ENCODE measurements at regions not wholly inside any gene's neighbourhood (a gene's known extent, or its start where the extent isn't known, plus 50 kb on each side); places are given as distances from the start of the nearest gene placed in this dataset.

GRCh38 chr16:85534536-85535351, 78.4 kb upstream of the GSE1 start:
- DNase-seq (ENCODE audit: low spot score): no peak
- Mint-ChIP-seq H3K27ac (ENCODE audit: unreplicated experiment) (no peak overlapping the region), H3K4me3 (ENCODE audit: unreplicated experiment) (no peak overlapping the region), H3K36me3 (ENCODE audit: low read depth) (no peaks in the 10 kb centered on the region), H3K27me3 (ENCODE audit: low read depth) (peaks cover 2% of the 10 kb centered on the region), H3K9me3 (ENCODE audit: low read depth) (peaks cover 3% of the 10 kb centered on the region), H3K4me1 (ENCODE audit: low read depth) (peaks cover 6% of the 10 kb centered on the region)
- no peak for TF ChIP-seq CTCF (IDR thresholded peaks at IDR 0.05)

- no peaks in the 10 kb centered on the region for H3K36me3 Mint-ChIP-seq (ENCODE audit: low read depth)
- H3K4me1 Mint-ChIP-seq (ENCODE audit: low read depth): peaks cover 6% of the 10 kb centered on the region
- H3K27ac Mint-ChIP-seq (ENCODE audit: unreplicated experiment): no peak overlapping the region
- peaks cover 6% of the 10 kb centered on the region for H3K9me3 Mint-ChIP-seq (ENCODE audit: low read depth)
- H3K27me3 Mint-ChIP-seq (ENCODE audit: low read depth): no peaks in the 10 kb centered on the region
- no peak for TF ChIP-seq CTCF (IDR thresholded peaks at IDR 0.05)
- H3K4me3 Mint-ChIP-seq (ENCODE audit: unreplicated experiment): no peak overlapping the region
- DNase-seq (ENCODE audit: low spot score): no peak
These were observed 77.6 kb upstream of the GSE1 start for GRCh38 chr16:85535352-85536072.

GRCh38 chr16:85536073-85536410, 77.1 kb upstream of the GSE1 start:
- H3K9me3 Mint-ChIP-seq (ENCODE audit: low read depth): peaks cover 6% of the 10 kb centered on the region
- no peaks in the 10 kb centered on the region for H3K27me3 Mint-ChIP-seq (ENCODE audit: low read depth)
- no peak for DNase-seq (ENCODE audit: low spot score)
- no peak overlapping the region for H3K27ac Mint-ChIP-seq (ENCODE audit: unreplicated experiment)
- no peaks in the 10 kb centered on the region for H3K36me3 Mint-ChIP-seq (ENCODE audit: low read depth)
- H3K4me1 Mint-ChIP-seq (ENCODE audit: low read depth): peaks cover 6% of the 10 kb centered on the region
- no peak overlapping the region for H3K4me3 Mint-ChIP-seq (ENCODE audit: unreplicated experiment)
- TF ChIP-seq CTCF (IDR thresholded peaks at IDR 0.05): no peak

GRCh38 chr16:85536411-85537330, 76.5 kb upstream of the GSE1 start:
- H3K4me1 Mint-ChIP-seq (ENCODE audit: low read depth): peaks cover 6% of the 10 kb centered on the region
- no peaks in the 10 kb centered on the region for H3K36me3 Mint-ChIP-seq (ENCODE audit: low read depth)
- no peaks in the 10 kb centered on the region for H3K27me3 Mint-ChIP-seq (ENCODE audit: low read depth)
- H3K9me3 Mint-ChIP-seq (ENCODE audit: low read depth): peaks cover 6% of the 10 kb centered on the region
- no peak for TF ChIP-seq CTCF (IDR thresholded peaks at IDR 0.05)
- H3K27ac Mint-ChIP-seq (ENCODE audit: unreplicated experiment): no peak overlapping the region
- H3K4me3 Mint-ChIP-seq (ENCODE audit: unreplicated experiment): no peak overlapping the region
- DNase-seq (ENCODE audit: low spot score): no peak

GRCh38 chr16:85537331-85537788, 75.8 kb upstream of the GSE1 start:
- H3K4me3 Mint-ChIP-seq (ENCODE audit: unreplicated experiment): no peak overlapping the region
- DNase-seq (ENCODE audit: low spot score): no peak
- peaks cover 6% of the 10 kb centered on the region for H3K9me3 Mint-ChIP-seq (ENCODE audit: low read depth)
- no peaks in the 10 kb centered on the region for H3K36me3 Mint-ChIP-seq (ENCODE audit: low read depth)
- H3K27ac Mint-ChIP-seq (ENCODE audit: unreplicated experiment): no peak overlapping the region
- no peaks in the 10 kb centered on the region for H3K27me3 Mint-ChIP-seq (ENCODE audit: low read depth)
- TF ChIP-seq CTCF (IDR thresholded peaks at IDR 0.05): no peak
- peaks cover 6% of the 10 kb centered on the region for H3K4me1 Mint-ChIP-seq (ENCODE audit: low read depth)

Measured in chondrocyte (in vitro differentiated cells).